KMS-11 (cell line): ENCODE measurements at regions not wholly inside any gene's neighbourhood (a gene's known extent, or its start where the extent isn't known, plus 50 kb on each side); places are given as distances from the start of the nearest gene placed in this dataset.

Experiments
- H2AFZ ChIP-seq: fragments of 200-600 bp; sonication (generic); 2 replicates; pipeline ENCODE4 v1.6.1; 2016; ENCODE audit warnings: antibody characterized with exemption, mixed run types, low read depth
- H3K27ac ChIP-seq: fragments of 200-600 bp; sonication (generic); 2 replicates; pipeline ENCODE4 v1.6.1; 2016; ENCODE audit warnings: mild to moderate bottlenecking, mixed run types
- H3K27me3 ChIP-seq: fragments of 200-600 bp; sonication (generic); 2 replicates; pipeline ENCODE4 v1.6.1; 2017; ENCODE audit warnings: mild to moderate bottlenecking, low read depth, mixed run types, moderate library complexity; ENCODE audit not compliant: insufficient read depth
- H3K36me3 ChIP-seq: fragments of 200-600 bp; sonication (generic); 2 replicates; pipeline ENCODE4 v1.6.1; 2017; ENCODE audit warnings: mild to moderate bottlenecking, mixed run types; ENCODE audit not compliant: insufficient read depth
- H3K4me1 ChIP-seq: fragments of 200-600 bp; sonication (generic); 2 replicates; pipeline ENCODE4 v1.6.1; 2016; ENCODE audit warnings: mild to moderate bottlenecking, low read depth, mixed run types; ENCODE audit not compliant: poor library complexity, severe bottlenecking
- H3K4me2 ChIP-seq: fragments of 200-600 bp; sonication (generic); 2 replicates; pipeline ENCODE4 v1.7.0; 2016; ENCODE audit warnings: mild to moderate bottlenecking, mixed run types
- H3K4me3 ChIP-seq: fragments of 200-600 bp; sonication (generic); IDR thresholded peaks from 2 replicates; pipeline ENCODE4 v1.6.1; 2017; ENCODE audit warnings: low read depth, low read length, mixed read lengths; ENCODE audit not compliant: insufficient read depth
- H3K79me2 ChIP-seq: fragments of 200-600 bp; sonication (generic); 2 replicates; pipeline ENCODE4 v1.6.1; 2016; ENCODE audit warnings: low read depth, mixed run types; ENCODE audit not compliant: insufficient read depth
- H3K9ac ChIP-seq: fragments of 200-600 bp; sonication (generic); 2 replicates; pipeline ENCODE4 v1.6.1; 2016; ENCODE audit warnings: mild to moderate bottlenecking, mixed run types
- H4K20me1 ChIP-seq: fragments of 200-600 bp; sonication (generic); 2 replicates; pipeline ENCODE4 v1.6.1; 2016; ENCODE audit warnings: mild to moderate bottlenecking, mixed run types; ENCODE audit not compliant: insufficient read depth
- TF ChIP-seq, protein P1 (sequence below): fragments of 200-600 bp; sonication (generic); conservative IDR thresholded peaks from 2 replicates; pipeline ENCODE4 v1.6.1; 2017; ENCODE audit warnings: low read depth, mild to moderate bottlenecking, antibody characterized with exemption, low read length, moderate library complexity, mixed read lengths

DNA sequence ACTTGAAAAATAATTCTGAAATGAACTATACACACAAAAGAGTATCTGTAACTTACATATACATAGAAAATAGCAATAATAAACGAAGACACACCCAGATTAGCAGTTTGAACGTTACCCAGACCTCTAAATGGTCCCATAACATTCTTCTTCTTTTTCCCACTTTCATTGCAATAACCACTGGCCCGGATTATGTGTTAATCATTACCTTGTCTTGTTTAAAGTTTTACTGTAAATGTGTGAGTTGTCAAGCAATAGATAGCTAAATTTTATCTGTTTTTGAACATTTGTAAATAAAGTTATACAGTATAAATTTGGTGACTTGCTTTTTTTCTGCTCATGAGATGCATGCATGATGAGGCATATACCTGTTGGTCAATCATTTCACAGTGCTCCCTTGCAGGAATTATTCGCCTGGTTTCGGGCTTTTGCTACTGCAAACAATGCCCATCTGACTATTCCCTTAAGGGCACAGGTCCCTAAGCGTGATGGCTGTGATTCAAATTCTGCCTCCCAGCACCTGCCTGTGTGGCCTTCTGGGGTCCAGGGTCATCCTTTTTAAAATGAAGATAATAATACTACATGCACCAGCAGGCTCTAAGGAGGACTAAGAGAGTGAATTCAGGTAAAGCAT is 66.1 kb downstream of the GADD45G start:
- Histone ChIP-seq H3K4me3 (no peak overlapping the region), H2AFZ (no peak overlapping the region), H3K9ac (no peak overlapping the region), H4K20me1 (no peaks in the 10 kb centered on the region), H3K79me2 (no peaks in the 10 kb centered on the region), H3K27ac (no peak overlapping the region), H3K4me2 (no peak overlapping the region), H3K27me3 (no peaks in the 10 kb centered on the region), H3K4me1 (no peaks in the 10 kb centered on the region), H3K36me3 (no peaks in the 10 kb centered on the region)
- TF ChIP-seq, protein P1, sequence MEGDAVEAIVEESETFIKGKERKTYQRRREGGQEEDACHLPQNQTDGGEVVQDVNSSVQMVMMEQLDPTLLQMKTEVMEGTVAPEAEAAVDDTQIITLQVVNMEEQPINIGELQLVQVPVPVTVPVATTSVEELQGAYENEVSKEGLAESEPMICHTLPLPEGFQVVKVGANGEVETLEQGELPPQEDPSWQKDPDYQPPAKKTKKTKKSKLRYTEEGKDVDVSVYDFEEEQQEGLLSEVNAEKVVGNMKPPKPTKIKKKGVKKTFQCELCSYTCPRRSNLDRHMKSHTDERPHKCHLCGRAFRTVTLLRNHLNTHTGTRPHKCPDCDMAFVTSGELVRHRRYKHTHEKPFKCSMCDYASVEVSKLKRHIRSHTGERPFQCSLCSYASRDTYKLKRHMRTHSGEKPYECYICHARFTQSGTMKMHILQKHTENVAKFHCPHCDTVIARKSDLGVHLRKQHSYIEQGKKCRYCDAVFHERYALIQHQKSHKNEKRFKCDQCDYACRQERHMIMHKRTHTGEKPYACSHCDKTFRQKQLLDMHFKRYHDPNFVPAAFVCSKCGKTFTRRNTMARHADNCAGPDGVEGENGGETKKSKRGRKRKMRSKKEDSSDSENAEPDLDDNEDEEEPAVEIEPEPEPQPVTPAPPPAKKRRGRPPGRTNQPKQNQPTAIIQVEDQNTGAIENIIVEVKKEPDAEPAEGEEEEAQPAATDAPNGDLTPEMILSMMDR: no peak

DNA sequence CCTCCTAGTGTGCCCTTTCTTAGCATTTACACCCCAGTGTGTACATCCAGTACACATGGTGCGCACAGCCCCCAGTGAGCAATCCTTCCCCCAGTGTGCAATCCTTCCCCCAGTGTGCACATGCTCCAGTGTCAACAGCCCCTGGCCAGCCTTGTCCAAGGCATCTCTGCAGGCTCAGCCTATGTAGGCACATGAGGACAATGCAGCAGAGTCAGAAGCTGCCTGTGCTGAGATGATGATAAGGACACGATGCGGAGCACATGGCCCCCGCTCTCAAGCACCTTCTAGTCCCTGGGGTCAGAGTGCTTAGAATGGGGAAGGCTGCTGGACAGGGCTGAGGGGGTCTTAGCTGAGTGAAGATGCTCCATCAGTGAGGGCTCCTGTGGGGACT is 69.8 kb downstream of the GADD45G start:
- Histone ChIP-seq H3K9ac (no peak overlapping the region), H2AFZ (no peak overlapping the region), H3K79me2 (no peaks in the 10 kb centered on the region), H3K27me3 (no peaks in the 10 kb centered on the region), H3K36me3 (no peaks in the 10 kb centered on the region), H3K4me2 (no peak overlapping the region), H3K27ac (no peak overlapping the region), H3K4me3 (no peak overlapping the region), H3K4me1 (peaks cover 32% of the 10 kb centered on the region), H4K20me1 (no peaks in the 10 kb centered on the region)
- TF ChIP-seq, protein P1: no peak

DNA sequence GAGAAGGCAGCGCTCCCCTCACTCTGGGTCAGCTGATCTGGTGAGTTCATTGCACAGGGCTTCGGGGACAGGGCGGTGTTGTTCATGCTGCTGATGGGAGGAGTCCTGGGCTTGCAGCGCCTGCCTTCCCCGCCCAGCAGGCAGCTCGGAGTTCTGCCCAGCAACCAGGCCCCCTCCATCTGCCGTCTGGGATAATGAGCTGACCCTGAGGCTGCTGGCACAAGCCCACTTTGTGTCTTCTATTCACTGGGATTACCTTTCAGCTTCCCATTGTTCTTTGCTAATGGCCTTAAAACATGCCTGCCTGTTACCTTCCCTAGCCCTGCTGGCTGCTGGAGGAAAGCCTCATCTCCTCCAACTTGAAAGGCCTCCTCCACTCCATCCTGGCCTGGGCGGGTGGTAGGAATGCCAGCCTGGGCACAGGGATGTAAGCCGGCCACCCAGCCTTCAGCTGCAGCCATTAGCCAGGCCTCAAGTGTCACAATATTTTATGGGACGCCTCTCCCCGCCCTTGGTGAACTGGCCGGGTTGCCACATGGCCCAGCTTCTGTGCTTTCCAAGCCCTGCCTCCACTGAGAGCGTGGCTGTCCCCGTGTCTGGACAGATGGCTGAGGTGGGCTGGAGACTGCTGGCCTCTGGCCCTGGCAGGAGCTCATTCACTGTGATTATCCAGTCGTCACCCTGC is 70.4 kb downstream of the GADD45G start:
- Histone ChIP-seq H3K27me3 (no peaks in the 10 kb centered on the region), H3K79me2 (no peaks in the 10 kb centered on the region), H3K9ac (no peak overlapping the region), H3K4me3 (no peak overlapping the region), H4K20me1 (no peaks in the 10 kb centered on the region), H3K4me2 (no peak overlapping the region), H3K27ac (no peak overlapping the region), H3K4me1 (peaks cover 34% of the 10 kb centered on the region), H3K36me3 (no peaks in the 10 kb centered on the region), H2AFZ (no peak overlapping the region)
- TF ChIP-seq, protein P1: no peak

GRCh38 chr9:89676281-89676680 is 71.5 kb downstream of the GADD45G start:
- Histone ChIP-seq H3K4me2 (peak overlapping the region; percentile 97; the same call in 1 of the 2 replicates), H3K79me2 (no peaks in the 10 kb centered on the region), H3K36me3 (no peaks in the 10 kb centered on the region), H4K20me1 (no peaks in the 10 kb centered on the region), H3K27ac (no peak overlapping the region), H3K27me3 (no peaks in the 10 kb centered on the region), H3K4me3 (no peak overlapping the region), H2AFZ (no peak overlapping the region), H3K9ac (no peak overlapping the region), H3K4me1 (peaks cover 41% of the 10 kb centered on the region)
- TF ChIP-seq, protein P1: no peak
